VCaP (cell line): ENCODE measurements at regions not wholly inside any gene's neighbourhood (a gene's known extent, or its start where the extent isn't known, plus 50 kb on each side); places are given as distances from the start of the nearest gene placed in this dataset.

ENCODE experiments used
- H3K27ac ChIP-seq: fragments of 450-650 bp; 2 replicates; pipeline ENCODE4 v1.5.1; 2017
- TF ChIP-seq, protein P1 (sequence below): fragments of 450-650 bp; conservative IDR thresholded peaks from 2 replicates; pipeline ENCODE4 v1.5.1; 2017; ENCODE audit warnings: mild to moderate bottlenecking, moderate library complexity

DNA sequence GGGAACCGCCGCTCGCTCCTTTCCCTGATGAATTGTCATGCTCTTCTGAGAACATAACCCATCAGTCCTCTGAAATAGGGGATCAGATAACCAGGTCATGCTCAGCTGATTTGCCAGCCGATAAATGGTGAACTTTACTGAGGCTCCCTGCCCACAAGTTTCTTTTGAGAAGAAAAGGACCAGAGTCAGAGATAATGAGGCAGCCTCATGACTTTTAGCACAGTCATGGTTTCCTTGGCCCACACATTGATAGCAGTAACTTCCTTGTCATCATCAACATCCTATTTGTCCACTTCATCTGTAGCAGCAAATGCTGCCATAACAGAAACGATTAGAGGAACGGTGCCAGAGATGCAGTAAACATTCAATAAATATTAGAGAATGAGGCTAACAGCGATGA lies 509.0 kb downstream of the GATA3 start:
- H3K27ac ChIP-seq, result no peak overlapping the region
- TF ChIP-seq, protein P1, sequence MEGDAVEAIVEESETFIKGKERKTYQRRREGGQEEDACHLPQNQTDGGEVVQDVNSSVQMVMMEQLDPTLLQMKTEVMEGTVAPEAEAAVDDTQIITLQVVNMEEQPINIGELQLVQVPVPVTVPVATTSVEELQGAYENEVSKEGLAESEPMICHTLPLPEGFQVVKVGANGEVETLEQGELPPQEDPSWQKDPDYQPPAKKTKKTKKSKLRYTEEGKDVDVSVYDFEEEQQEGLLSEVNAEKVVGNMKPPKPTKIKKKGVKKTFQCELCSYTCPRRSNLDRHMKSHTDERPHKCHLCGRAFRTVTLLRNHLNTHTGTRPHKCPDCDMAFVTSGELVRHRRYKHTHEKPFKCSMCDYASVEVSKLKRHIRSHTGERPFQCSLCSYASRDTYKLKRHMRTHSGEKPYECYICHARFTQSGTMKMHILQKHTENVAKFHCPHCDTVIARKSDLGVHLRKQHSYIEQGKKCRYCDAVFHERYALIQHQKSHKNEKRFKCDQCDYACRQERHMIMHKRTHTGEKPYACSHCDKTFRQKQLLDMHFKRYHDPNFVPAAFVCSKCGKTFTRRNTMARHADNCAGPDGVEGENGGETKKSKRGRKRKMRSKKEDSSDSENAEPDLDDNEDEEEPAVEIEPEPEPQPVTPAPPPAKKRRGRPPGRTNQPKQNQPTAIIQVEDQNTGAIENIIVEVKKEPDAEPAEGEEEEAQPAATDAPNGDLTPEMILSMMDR, result no peak

DNA sequence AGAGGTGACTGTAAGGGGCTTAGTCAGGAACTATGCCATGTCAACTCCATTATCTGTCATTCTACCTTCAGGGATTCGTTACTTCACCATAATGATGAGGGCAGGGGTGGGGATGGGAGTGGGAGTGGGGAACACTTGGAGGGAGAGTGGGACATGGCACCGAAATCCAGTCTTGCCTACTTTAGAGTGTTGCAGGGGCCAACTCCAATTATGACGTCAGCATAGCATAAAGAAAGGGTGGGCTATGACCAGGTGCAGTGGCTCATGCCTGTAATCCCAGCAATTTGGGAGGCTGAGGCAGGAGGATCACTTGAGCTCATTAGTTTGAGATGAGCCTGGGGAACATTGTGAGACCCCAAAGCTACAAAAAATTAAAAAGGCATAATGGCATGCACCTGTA lies 512.2 kb downstream of the GATA3 start:
- no peak overlapping the region for H3K27ac ChIP-seq

DNA sequence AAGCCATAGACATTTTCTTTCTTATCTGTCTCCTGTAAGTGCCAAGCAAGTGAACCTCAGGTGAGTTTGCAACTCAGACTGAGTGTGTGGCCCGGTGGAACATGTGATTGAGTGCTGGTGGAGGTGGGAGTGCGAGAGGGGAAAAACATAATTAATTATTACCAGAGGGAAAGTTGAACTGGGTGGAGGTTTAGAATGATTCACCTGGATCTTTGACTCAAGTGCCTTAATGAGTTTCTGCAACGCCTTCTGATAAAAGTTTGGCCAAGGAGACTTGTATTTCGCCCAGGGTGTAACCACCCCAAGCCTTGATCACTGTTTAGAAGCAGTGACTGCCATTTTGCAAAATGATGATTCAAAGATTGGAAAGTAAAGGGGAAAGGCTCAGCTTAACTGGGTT lies 513.9 kb downstream of the GATA3 start:
- TF ChIP-seq, protein P1, result no peak
- no peak overlapping the region for H3K27ac ChIP-seq

More for the DNA sequence above, 512.2 kb downstream of the GATA3 start:
- TF ChIP-seq, protein P1, result no peak

DNA sequence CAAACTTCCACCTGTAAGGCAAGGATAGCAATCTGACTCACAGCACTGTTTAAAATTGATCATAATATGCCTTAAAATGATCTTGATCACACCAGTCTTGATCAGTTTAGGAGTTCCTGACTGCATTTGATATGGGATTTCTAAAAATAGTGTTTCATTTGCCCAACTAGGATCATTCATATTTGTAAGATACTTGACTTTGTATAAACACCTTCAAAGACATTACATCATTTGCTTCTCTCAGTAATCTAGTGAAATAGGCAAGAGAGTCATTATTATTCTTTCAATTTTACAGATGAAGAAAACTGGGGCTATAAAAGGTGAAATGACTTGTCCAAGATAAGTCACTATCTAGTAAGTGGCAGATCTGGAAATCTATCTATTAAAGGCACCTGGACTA lies 521.1 kb downstream of the GATA3 start:
- H3K27ac ChIP-seq, result no peak overlapping the region
- TF ChIP-seq, protein P1, result no peak

DNA sequence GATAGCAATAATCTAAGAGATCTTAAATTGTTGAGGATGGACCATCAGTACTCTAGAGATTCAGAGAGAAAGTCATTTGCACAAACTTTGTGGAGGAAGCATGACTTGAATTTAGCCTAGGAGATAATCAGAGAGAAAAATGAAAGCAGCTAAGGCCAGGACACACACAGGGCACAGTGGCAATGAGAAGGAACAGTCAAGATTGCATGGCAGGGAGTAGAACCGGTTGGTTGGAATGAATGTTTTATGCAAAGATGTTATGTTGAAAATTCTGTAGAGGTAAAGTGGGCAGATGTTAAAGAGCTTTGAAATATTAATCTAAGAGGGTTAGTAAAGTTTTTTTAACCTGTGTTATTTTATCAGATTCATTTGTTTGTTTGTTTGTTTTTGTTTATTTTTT lies 521.8 kb downstream of the GATA3 start:
- H3K27ac ChIP-seq, result no peak overlapping the region
- TF ChIP-seq, protein P1, result no peak

DNA sequence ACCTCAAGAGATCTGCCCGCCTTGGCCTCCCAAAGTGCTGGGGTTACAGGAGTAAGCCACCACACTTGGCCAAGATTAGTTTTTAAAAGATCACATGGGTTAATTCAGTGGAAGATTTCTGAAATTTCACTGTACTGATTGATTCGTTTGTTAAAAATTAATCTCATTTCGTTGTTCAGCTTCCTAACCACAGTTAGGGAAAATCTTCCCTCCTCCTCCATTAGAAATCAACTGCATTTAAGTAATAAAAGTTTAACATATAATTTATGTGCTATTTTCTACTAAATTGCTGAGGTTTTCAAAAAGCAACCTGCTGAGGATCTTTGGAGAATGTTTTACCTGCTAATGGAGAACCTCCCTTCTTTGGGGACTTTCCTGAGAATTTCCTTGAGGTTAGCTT lies 522.4 kb downstream of the GATA3 start:
- TF ChIP-seq, protein P1, result no peak
- H3K27ac ChIP-seq, result no peak overlapping the region

DNA sequence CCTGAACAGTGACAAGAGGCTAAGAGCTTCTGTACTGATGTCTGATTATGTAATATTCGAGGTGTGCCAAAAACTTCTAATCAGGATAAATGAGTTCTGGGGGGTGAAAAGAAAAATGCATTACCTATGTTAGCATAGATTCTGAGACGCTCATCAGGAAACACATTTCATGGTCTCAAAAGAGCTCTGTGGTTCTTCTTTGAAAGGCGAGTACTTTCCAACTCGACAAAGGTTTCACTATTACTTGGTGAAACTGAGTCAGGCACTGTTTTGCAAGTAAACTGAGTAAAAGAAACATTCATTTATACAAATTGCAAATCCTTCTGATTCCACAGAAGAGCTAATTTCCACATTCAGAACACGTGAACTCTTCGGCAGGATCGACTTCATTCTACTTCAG lies 523.2 kb downstream of the GATA3 start:
- TF ChIP-seq, protein P1, result no peak
- H3K27ac ChIP-seq, result no peak overlapping the region
